ENCODE measurements at regions not wholly inside any gene's neighbourhood (a gene's known extent, or its start where the extent isn't known, plus 50 kb on each side); places are given as distances from the start of the nearest gene placed in this dataset.

DNA sequence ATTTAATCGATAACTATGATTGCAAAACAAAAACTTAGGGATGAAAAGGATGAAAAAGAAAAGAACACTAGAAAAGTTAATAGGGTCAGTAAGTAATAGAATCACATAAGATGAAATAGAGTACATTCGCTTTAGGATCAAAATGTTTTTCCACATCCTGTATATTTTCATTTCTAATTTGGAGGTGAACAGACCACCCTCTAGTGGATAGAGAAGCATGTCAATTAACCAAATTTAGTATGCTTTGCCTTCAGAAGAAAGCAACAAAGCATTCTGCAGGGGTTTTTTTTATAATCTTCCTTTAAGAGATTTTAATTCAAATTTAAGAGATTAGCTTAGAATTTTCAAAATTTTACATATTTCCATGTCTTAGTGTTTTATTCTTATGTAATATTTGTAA is 611.0 kb upstream of the SGCG start:
- DNase-seq: no peak

DNA sequence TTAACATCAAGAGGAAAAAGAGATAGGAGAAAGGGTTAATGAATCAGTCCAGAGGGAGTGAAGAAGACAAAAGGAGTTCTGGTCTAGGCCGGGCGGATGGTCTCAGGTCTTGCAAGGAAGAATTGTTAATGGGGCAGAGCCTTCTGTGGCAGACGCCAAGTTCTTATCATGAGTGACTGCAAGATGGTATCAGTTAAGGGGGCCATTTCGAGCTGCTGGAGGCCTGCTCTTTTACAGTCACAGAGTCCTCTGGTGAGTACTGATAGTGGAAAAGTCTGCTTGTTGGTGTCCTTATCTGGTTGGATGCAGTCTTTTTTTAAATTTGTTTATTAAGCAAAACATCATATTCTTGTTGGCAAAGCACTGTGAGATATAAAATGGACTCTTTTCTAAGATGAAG is 590.9 kb upstream of the SGCG start:
- no peak for DNase-seq

DNA sequence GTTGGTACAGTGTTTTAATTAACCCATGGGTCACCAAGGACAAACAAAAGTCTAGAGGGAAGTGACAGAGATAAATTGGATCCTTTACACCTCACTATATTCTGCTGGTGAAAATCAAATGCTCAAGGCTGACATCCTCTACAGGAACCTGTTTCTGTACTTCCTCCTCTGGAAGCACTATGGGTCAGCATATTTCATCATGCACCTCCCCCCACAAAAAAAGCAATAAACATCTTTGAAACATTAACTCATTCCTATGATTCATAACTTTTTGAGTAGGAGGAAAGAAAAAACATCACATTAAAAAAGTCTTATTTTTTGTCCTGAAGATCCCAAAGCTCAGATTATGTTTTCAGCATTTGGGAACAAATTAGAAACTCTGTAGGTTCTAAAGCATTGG is 588.3 kb upstream of the SGCG start:
- no peak for DNase-seq

DNA sequence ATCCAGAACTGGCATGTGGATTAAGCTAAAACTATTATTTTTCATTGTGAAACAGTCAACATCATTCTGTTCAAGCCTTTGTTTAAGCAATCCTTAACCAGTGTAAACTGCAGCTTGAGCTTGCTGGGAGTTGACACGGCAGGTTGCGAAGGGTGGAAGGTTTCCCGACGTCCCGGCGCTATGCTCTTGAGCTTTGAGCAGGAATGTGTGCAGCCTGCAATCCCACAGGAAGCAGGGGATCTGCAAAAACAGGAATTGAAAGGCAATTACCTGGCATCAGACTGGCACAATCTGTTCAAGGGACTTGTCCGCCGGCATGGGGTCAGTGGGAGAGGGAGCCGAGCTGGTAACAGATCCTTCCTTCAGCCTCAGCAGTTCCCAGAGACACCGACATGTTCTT is 586.7 kb upstream of the SGCG start:
- no peak for DNase-seq

DNA sequence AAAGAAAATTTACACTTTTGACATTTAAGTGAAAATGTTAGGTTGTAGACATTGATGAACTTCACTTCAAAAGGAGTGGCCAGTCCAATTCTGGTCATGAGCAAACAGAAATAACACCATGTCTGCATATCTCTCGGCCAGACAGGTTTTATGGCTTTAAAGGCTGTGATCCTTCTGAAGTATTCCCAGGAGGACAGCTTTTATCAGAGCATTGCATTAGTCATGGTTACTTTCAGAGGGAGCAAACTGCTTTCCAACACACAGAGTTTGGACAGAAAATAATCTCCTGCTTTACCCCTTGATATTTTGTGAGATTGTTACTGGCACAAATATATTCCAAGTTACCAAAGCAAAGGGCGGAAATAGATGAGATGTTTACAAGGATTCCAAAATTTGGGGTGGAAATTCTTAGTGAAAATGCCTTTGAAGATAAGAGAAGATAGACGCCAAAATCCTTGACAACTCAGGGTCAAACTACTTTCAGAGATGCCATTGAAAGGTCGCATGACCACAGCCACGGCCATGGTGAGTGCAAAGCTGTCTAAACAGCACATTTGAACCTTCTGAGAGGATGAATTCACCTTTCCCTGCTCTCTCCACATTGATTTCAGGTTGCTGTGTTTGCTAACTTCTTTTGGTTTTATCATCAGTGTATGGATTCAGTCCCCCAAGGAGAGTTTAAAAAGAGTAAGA is 584.5 kb upstream of the SGCG start:
- no peak for DNase-seq

DNA sequence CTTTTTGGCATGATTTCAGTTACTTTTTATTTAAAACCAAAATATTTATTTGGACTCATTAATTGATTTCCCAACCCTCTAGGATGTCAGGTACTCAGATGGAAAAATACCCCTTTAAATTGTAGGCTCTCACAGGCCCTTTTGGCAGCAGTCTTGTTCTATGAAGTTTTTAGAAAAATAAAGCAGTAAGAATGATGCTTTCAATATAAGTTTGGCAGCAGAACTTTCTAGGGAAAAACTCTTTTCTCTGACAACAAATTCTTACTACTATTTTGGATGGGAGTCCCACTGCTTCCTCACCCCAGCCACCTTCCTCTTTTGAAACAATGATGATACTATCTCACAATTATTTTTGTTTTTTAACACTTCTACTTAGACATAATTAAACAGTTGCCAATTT is 581.6 kb upstream of the SGCG start:
- no peak for DNase-seq

DNA sequence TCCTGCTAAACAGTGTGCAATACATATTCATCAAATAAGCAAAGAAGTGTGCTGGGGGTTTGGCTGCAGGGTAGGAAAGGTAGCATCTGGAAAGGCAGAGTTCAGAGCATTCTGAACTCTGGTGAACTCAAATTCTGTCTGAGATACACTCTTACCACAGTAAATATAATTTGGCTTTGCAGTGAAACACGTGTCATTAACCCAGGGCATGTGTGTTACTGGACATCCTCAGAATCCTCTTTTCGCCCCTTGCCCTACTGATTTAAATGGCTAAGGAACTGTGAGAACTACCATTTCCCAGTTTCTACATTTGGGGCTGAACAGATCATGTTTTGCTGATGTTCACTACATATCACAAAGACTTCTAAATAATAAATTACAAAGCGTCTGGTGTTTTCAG is 562.8 kb upstream of the SGCG start:
- no peak for DNase-seq

DNA sequence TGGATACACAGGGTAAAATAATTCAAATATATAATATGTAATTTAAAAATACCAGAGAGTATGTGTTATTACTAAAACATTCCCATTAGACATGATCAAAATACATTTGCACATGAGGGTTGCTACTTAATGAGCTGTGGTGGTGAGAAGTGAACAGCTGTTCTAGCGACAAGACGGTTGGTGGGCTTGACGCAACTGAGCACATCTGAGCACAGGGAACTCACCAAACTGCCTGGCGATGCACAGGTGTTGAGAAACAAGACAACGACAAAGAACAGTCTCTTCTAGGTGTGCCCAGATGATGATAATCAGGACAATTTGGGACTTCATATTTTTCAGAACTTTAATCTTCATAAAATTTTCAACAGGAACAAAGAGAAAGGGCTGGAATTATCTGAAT is 555.1 kb upstream of the SGCG start:
- no peak for DNase-seq

DNA sequence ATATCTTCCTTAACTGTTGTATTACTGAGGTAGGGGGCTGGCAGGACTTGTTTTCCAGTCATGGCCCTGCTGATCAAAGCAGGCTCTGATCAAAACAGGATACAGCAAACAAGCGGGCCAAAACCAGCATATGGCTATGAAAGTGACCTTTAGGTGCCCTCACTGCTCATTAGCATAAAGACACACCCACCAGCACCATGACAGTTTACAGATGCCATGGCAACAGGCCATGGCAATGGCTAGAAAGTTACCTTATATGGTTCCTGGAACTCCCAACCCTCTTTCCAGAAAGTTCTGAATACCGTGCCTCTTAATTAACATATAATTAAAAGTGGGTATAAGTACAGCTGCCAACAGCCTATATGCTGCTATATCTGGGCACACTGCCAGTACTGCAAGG is 551.4 kb upstream of the SGCG start:
- no peak for DNase-seq

DNA sequence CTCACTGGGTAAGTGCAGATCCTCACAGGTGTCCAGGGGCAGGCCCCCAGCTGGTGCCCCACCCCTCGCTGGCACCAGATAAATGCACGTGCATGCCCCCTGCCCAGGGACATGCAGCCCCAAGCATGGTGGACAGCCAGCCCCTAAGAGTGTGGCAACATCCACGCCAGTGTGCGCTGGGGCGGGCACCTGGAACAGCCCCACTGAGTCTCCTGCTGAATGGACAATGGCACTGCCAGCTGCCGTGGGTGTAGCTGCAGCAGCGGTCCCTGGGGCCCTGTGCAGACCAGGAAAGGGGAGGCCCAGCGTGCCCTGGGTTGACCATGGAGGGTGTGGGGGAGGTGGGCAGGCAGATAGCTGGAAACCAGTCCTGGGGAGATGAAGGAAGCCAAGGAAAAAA is 538.7 kb upstream of the SGCG start:
- DNase-seq: no peak

DNA sequence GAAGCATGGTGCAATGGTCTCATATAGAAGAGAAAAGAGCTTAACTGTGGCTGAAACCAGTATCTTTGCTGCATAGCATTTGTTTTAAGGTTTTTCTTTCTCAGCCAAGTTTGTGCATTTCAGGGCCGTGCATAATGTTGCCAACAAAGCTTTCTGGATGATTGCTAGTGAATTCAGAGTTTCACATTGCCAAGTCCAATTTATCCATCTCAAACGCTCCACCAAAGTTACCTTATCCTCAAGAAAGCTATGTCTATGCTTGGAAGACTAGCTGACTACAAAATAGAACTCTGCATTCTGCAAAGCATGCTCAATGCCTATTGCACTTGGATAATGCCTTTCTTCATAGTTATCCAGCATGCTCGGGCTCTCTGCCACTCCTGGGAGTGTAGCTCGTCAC is 535.8 kb upstream of the SGCG start:
- no peak for DNase-seq

DNA sequence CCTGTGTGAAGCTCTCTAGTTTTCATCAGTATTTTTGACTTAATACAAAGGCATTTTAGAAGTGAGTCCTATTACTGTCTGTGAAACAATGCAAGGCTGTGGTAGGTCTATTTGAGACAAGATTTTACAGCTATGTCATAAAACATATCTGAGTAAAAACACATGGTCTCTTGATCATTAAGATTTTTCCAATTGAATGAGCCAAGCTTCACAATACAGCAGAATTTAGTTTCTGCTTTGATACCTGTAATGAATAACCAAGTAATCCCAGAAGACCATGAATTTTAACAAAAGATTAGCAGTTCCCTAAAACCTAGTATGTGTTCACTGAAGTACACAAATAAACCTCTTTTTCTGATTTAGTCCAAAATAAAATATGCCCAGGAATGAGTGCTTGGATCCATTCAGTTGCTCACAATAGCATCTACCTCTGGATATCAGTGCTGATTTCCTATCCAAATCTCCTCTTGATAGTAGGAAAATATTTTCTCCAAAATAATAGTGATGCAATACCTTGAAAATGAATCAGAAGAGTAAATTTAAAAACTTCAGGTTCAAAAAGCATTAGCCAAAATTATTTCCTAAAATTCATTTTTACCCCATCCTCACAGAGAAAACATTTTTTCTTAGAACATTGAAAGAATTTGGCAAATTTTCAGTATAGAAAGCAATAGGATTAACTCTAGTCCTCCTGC is 533.5 kb upstream of the SGCG start:
- DNase-seq: no peak

DNA sequence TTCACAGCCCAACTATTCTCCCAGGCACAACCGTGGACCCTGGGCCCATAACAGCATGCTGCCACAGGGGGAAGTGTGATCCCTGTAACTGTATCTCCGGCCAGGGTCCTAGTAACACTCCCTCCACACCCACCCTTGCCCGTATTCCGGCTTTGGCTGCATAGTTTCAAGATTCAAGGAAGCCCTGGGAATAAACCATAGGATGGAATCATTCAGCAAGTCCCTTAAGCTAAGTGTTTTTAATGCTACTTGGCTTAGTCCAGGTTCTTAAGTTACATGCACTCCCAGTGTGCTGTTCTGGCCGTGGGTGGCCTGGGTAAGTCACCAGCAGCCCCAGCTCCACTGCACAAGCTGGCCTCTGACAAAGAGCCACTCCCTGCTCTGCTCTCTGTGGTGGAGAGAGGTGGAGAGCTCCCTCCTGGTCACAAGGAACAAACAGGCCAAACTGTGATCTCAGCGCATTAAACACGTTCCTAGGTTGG is 532.4 kb upstream of the SGCG start:
- DNase-seq: peak; percentile 74

DNA sequence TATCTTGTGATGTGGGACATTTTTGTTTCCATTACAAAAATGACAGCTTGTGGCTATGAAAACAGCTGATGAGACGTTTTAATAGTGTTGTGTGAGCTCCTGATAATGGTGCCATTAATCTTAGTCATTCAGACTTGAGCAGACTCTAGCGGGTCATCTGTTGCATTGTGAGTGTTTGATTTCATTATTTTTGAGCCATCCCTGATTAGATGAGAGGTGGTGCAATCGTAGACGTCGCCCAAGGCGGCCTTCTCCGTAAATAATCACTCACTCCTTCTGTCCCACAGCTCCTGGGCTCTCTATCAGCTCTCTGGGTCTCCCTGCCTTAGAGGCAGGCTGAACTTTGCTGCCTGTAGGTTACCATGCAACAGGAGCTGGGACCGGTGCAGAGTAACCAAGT is 528.0 kb upstream of the SGCG start:
- DNase-seq: no peak

DNA sequence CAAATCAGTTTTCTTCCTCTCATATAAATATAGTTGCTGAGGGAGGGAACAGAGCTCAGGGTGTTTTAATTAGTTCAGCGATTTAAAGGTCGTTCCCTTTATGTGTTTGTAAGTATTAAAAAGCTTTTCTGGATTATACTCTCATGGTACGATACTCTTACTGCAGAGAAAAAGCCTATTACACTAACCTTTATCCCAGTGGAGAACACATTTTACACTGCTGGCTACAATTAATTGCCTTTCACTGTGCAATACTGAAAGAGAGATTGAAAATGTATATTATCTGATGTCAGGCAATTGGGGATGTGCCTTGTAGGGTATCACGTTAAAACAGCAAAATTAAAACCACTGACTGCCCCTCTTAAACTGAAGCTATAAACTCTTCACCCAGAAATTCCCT is 526.9 kb upstream of the SGCG start:
- DNase-seq: no peak

DNA sequence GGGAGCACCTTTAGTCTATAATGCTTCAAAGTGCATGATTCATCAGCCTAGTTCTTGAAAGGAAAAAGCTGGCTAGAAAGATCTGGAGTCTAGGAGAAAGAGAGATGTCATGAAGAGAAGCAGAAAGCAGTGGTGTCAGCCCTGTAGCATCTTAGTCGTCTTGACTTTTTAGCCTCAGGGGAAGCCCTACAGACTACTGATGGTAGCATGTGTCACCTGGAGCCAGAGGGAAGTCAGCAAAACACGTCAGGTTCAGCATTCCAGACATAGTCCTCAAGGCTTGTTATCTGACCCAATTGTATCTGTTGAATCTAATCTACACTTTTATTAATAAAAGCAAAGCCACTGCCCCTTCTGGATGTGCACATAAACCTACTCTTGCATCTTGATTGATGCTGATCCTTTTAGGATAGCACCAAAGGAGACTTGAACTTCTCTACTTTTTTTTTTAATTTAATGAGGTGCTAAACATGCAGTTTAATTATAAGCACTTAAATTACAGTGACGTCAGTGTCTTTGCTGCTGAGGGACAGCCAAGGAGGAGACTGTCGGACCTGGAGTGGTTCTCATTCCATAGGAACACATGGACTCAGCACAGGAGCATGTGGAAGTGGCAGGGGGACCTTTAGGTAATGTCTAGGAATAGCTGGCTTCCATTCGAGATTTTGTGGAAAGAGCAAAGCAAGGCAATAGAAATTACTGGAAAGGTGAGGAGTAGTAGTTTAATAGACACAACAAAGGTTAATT is 525.5 kb upstream of the SGCG start:
- DNase-seq: no peak

DNA sequence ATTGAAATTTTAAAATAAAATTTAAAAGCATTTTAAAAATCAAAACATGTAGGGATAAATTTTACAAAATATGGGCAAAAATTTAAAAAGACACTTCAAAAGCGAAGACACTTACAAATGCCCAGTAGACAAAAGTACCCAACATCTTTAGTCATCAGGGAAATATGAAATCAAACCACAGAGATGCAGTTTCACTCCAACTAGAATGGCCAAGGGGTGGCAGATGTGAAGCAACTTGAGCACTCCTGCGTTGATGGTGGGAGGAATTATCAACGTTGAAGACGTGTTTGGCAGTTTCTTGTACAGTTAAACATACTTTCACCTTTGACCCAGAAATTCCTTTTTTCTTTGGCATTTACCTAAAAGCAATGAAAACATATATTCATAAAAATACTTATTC is 518.0 kb upstream of the SGCG start:
- DNase-seq: no peak

DNA sequence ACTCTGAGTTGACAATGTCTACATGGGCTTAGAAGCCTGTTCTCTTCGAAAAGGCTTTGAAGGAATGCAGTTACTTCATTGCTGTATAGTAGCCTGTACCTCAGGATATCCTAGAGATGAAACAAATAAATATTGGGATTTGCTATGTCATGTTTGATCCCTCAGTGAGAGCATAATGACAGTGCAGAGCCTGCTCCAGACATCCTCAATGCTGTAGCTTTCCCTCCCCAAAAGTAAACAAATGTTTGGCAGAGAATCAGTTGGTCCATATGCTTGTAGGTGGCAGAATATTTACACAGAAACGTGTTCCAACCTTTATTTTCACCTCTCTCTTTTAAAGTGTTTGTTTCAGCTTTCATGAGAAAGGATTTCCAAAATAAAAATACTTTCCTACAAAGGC is 515.3 kb upstream of the SGCG start:
- DNase-seq: no peak

DNA sequence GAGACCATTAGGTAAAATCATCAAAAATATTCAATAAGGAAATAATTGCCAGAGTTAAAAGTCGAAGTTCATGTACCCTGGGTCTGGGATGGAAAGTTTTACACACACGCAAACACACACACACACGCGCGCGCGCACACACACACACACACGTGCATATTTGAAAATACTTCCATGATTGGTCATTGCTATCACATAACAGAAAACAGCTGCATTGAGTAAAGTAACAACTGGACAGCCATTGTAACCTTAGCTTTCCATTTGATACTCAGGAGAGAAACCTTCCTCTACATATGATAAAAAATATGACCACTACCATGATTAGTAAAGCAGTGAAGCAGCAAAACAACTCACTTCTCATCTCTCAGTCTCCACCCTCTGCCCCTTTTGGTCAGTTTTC is 490.0 kb upstream of the SGCG start:
- DNase-seq: no peak

DNA sequence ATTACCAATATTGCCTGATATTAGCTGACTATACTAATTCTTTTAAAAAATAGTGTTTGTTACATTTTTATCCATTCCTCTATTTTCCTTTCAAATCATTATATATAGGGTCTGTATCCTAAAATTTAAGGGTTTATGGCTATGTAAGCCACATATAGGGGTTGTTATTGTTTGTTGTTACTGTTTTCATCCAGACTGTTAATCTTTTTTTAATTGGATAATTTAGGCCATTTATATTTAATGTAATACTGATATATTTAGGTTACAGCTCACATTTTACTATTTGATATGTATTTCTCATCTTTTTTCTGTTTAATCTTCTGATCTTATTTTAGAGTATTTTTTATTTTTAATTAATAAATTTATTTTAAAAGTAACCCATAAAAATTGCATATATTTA is 487.1 kb upstream of the SGCG start:
- DNase-seq: no peak

DNA sequence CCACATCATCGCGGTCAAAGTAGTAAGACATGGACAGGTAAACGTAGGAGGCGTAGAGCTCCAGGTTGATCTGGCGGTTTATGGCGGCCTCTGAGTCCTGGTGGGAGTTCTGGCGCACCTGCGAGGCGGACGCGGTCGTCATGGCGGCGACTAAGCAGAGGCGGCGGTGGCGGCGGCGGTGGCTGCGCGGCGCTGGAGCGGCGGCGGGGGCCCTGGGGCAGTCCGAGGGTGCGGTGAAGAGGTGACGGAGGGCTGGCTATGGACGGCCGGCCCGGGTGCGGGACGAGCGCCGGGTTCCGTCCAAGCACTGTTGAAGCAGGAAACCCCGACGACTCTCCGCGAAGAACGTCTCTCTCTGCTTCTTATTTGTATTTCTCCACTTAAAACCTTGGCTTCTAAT is 484.3 kb upstream of the SGCG start:
- DNase-seq: no peak

DNA sequence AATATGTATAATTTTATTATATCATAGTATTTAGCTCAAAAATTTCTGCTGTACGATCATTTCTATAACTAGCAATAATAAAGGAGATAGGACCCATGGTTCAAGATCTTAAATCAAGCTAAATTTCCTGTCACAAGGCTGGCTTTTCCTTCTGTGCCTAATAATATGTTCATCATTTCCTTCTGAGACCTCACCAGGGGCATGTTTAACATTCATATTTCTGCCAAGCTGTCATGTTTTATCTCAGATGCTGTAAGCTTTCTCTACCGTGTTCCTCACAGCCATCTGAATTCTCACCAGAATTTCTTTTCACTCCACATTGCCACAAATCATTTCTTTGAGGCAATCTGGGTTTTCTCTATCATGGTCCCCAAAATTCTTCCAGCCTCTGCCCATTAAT is 482.3 kb upstream of the SGCG start:
- DNase-seq: no peak

DNA sequence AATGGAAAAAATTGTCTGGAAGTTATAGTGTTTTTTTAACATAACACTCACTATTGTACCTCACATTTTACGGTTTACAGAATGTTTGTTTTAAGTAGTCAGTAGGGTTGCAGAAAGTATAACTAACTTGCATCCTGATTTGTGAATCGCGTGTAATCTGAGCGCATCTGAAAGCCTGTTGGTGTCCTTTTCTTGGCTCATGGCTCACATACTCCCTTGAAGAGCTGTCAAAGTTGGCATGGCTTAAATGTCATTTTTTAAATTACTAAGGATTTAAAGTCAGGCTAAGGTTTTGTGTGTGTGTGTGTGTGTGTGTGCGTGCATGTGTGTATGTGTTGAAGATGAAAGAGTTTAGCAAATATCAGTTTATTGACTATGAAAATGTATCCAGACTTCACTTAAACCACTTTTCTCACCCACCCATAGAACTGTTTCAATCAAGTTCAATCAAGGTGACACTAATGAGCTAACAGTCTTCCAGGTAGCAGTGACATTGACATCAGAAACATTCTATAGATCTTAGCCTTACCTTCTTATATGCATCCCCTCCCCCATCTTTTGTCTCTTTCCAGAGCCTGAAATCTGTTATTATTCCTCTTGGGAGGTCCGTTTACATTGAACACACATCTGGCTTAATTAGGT is 480.4 kb upstream of the SGCG start:
- no peak for DNase-seq

Measured in left hindlimb (tissue), 1 donor.